GM10266 (cell line): ENCODE measurements at regions not wholly inside any gene's neighbourhood (a gene's known extent, or its start where the extent isn't known, plus 50 kb on each side); places are given as distances from the start of the nearest gene placed in this dataset.

Source experiments
- DNase-seq: peaks from one replicate; pipeline ENCODE4 v3.0.0; 2012; ENCODE audit errors: extremely low spot score
- TF ChIP-seq, protein P1 (sequence below): IDR thresholded peaks from 2 replicates; pipeline ENCODE4 v1.5.1; 2012; ENCODE audit warnings: mild to moderate bottlenecking, low read depth; ENCODE audit not compliant: control insufficient read depth, insufficient read depth; ENCODE audit errors: missing control alignments

DNA sequence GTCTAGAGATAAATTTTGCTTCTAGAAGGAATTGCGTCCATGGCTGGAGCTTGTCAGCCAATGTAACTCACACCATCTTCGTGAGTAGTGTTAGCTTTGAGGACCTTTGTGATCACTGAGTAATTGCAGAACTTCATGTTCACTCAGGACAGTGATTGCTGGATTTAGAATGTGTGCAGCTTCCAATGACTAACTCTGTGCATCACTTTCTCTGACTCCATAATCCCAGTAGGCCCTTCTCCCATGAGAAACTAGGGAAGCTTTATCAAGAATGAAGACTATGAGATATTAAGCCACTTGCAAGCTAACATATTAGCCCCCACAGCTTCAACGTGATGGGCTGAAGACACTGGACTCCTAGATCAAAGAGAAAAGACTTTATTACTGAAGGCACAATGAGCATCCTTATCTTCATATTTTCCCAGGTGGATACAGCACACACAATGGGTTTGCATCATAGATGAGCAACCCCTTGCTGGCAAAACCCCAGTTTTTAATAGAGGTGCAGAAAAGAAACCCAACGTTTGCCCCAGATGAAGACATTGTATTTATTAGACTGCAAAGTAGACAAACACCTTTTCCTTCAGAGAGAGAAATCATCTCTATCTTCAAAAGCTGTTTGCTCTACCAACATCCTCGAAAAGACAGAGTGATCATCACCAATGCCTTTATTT is 561.0 kb downstream of the LTN1 start:
- DNase-seq = no peak
- TF ChIP-seq, protein P1, sequence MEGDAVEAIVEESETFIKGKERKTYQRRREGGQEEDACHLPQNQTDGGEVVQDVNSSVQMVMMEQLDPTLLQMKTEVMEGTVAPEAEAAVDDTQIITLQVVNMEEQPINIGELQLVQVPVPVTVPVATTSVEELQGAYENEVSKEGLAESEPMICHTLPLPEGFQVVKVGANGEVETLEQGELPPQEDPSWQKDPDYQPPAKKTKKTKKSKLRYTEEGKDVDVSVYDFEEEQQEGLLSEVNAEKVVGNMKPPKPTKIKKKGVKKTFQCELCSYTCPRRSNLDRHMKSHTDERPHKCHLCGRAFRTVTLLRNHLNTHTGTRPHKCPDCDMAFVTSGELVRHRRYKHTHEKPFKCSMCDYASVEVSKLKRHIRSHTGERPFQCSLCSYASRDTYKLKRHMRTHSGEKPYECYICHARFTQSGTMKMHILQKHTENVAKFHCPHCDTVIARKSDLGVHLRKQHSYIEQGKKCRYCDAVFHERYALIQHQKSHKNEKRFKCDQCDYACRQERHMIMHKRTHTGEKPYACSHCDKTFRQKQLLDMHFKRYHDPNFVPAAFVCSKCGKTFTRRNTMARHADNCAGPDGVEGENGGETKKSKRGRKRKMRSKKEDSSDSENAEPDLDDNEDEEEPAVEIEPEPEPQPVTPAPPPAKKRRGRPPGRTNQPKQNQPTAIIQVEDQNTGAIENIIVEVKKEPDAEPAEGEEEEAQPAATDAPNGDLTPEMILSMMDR = no peak

DNA sequence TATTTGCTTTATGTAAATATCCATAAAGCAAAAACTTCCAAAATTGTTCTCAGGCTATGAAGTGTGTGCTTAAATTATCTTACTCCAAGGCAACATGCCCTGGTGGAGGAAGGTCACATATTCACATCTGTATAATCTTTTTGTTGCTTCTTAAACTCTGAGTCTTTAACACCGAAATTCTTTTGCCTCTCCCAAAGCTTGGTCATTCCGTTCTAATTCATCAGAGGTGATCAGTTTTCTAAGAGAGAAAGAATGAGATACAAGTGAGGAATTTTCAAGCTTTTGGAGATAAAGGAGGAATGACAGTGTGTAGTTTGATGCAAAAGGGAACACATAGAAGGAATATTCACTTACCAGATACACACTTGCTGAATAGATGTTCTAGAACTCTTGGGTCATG is 561.7 kb downstream of the LTN1 start:
- TF ChIP-seq, protein P1 = no peak
- DNase-seq = no peak

DNA sequence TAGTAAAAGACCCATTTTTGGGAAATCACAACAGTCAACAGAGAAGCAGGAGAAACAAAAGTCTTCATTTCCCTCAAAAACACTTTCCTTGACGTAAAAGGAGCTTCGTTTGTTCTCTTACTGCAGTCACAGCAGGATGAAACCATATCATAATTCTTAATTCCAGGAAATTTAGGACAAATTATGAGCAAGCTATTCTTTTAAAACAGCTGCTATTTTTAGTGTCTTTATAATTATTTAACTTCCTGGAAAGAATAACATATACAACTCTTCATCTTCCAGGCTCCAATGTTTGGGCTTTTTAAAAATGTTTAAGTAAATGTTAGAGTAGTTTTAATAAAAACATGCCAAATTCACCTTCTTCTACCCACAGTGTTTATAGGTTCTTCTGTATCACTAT is 563.5 kb downstream of the LTN1 start:
- TF ChIP-seq, protein P1 = no peak
- no peak for DNase-seq

DNA sequence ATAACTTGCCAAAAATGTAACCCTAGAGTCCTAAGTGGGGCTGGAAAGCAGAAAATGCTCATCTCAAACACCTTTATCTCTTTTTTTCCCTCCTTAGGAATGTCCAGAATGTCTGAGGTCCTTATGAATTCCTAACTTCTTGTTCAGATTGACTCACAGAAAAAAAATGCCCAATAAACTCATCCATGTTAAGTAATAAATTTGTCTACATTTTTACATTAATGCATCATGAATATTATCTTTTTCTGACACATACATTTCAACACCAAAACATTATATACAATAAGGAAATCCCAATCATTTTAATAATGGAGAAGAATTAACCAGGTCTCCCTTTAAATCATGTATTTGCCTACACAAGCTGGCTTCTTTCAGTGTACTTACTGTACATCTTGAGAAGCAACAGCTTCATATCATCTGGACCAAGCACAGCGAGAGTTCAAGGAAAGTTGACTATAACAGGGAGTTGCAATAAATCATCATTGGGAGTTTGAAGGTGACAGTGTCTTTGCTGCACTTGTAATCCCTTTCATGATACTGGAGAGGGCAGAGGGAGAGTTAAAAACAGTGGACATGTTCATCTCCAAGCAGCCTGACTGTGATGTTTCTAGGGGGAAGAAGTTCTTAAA is 565.2 kb downstream of the LTN1 start:
- TF ChIP-seq, protein P1 = no peak
- DNase-seq = no peak

DNA sequence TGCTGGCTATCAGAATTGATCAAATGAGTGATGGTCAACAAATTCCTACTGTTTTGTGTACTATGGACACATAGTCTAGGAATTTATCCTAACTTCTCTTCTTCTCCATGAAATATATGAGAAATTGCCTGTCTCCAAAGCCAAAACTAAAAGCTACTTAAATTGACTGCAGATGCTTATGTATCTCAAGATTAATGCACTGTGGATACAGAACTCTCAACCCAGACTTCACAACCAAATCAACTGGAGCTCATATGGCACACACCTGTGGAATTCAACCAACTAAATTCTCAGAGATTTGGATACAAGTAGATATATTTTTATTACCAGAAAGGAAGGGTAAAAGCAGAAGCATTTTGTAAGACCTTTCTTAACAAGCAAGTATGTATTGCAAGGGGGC is 566.1 kb downstream of the LTN1 start:
- no peak for DNase-seq
- TF ChIP-seq, protein P1 = no peak

DNA sequence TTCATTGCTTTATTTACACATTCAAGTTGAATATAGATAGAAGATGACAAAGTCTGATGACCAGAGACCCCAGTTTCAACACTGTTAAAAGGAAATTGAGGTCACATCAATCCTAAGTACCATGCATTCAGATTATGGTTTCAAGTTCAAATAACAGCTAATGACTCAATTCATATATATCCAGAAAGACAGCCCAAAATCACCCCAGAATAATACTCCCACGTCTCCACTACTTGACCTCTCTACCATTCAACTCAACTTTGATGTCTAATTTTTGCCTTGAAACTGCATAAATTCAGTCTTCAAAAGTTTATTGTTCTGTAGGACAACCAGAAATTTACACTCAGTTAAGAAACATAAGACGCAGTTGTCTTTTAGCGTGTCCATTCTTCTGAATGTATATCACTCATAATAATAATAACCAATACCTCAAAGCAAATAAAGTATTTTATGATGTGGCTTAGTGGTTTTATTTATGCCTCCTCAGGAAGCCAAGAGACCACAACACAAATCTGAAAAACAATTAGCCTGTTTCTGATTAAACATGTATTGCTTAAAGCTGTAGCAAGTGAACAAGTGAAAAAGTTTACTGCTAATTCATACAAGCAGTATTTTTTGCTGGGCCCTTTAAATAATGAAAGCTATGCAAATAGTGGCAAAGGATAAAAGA is 569.0 kb downstream of the LTN1 start:
- TF ChIP-seq, protein P1 = no peak
- no peak for DNase-seq
